GM21717 (cell line): ENCODE measurements at regions not wholly inside any gene's neighbourhood (a gene's known extent, or its start where the extent isn't known, plus 50 kb on each side); places are given as distances from the start of the nearest gene placed in this dataset.
"Not testable (repeated sequence)": the region's sequence is repeated elsewhere in the genome, so short reads cannot be mapped to it uniquely, and the experiment has no call there.

Experiments
- ATAC-seq: cut with Tn5 transposase; IDR thresholded peaks from one replicate; pipeline ENCODE4 v1.9.1; 2021; ENCODE audit warnings: mild to moderate bottlenecking, moderate library complexity; ENCODE audit not compliant: unreplicated experiment

- not testable (repeated sequence) for ATAC-seq
Observed at GRCh38 chr2:38451778-38452177, 74.7 kb upstream of the ATL2 start.

- no peak for ATAC-seq
Observed at GRCh38 chr2:38450509-38450908, 73.4 kb upstream of the ATL2 start.

- ATAC-seq: no peak
Observed at GRCh38 chr2:38448692-38449410, 71.8 kb upstream of the ATL2 start.

- ATAC-seq: no peak
Observed at GRCh38 chr2:38446906-38447561, 70.0 kb upstream of the ATL2 start.

- no peak for ATAC-seq
Observed at GRCh38 chr2:38446418-38446817, 69.3 kb upstream of the ATL2 start.

- ATAC-seq: no peak
Observed at GRCh38 chr2:38444247-38444646, 67.2 kb upstream of the ATL2 start.

GRCh38 chr2:38442643-38443541 is 65.8 kb upstream of the ATL2 start:
- no peak for ATAC-seq

- ATAC-seq: no peak
Observed at GRCh38 chr2:38441346-38441745, 64.3 kb upstream of the ATL2 start.

GRCh38 chr2:38440655-38441054 is 63.6 kb upstream of the ATL2 start:
- no peak for ATAC-seq

- ATAC-seq: no peak
Observed at GRCh38 chr2:38439863-38440262, 62.8 kb upstream of the ATL2 start.

GRCh38 chr2:38438883-38439612 is 62.0 kb upstream of the ATL2 start:
- peak; percentile 59 for ATAC-seq

- no peak for ATAC-seq
Observed at GRCh38 chr2:38438133-38438882, 61.2 kb upstream of the ATL2 start.

- no peak for ATAC-seq
Observed at GRCh38 chr2:38436227-38436664, 59.2 kb upstream of the ATL2 start.

- ATAC-seq: no peak
Observed at GRCh38 chr2:38435775-38436174, 58.7 kb upstream of the ATL2 start.

GRCh38 chr2:38434595-38434994 is 57.5 kb upstream of the ATL2 start:
- no peak for ATAC-seq

- no peak for ATAC-seq
Observed at GRCh38 chr2:38433607-38433975, 56.5 kb upstream of the ATL2 start.

GRCh38 chr2:38432820-38433606 is 55.9 kb upstream of the ATL2 start:
- no peak for ATAC-seq

GRCh38 chr2:38430597-38431207 is 53.6 kb upstream of the ATL2 start:
- ATAC-seq: no peak

GRCh38 chr2:38430196-38430595 is 53.1 kb upstream of the ATL2 start:
- ATAC-seq: no peak
